Endodermal cell (in vitro differentiated cells): ENCODE measurements at regions not wholly inside any gene's neighbourhood (a gene's known extent, or its start where the extent isn't known, plus 50 kb on each side); places are given as distances from the start of the nearest gene placed in this dataset.

Experiments used
- DNase-seq: peaks from one replicate; pipeline ENCODE4 v3.0.0-alpha.2; 2017
- H3K27ac ChIP-seq: 2 replicates; pipeline ENCODE4 v1.5.1; 2013; ENCODE audit warnings: mild to moderate bottlenecking, low read depth, low read length, moderate library complexity
- H3K27me3 ChIP-seq: 2 replicates; pipeline ENCODE4 v1.6.1; 2013; ENCODE audit warnings: mild to moderate bottlenecking, low read length, moderate library complexity; ENCODE audit not compliant: insufficient read depth, control insufficient read depth, poor library complexity, severe bottlenecking
- H3K36me3 ChIP-seq: 2 replicates; pipeline ENCODE4 v1.7.0; 2013; ENCODE audit warnings: mild to moderate bottlenecking, low read length, moderate library complexity; ENCODE audit not compliant: control insufficient read depth, insufficient read depth
- H3K4me1 ChIP-seq: one replicate; pipeline ENCODE4 v1.7.0; 2013; ENCODE audit warnings: low read length; ENCODE audit not compliant: control insufficient read depth, insufficient read depth
- H3K4me3 ChIP-seq: 2 replicates; pipeline ENCODE4 v1.5.1; 2013; ENCODE audit warnings: mild to moderate bottlenecking, low read length, moderate library complexity
- H3K9ac ChIP-seq: 2 replicates; pipeline ENCODE4 v1.6.1; 2013; ENCODE audit warnings: mild to moderate bottlenecking, low read length, moderate library complexity; ENCODE audit not compliant: poor library complexity, severe bottlenecking; ENCODE audit errors: extremely low read depth
- H3K9me3 ChIP-seq: 2 replicates; pipeline ENCODE4 v1.6.1; 2013; ENCODE audit warnings: mild to moderate bottlenecking, low read length, moderate library complexity; ENCODE audit not compliant: control insufficient read depth
- H3K27ac Mint-ChIP-seq: 2 replicates; pipeline ENCODE4 v1.8.0; 2020; ENCODE audit warnings: mixed read lengths
- H3K27me3 Mint-ChIP-seq: 2 replicates; pipeline ENCODE4 v1.8.0; 2021; ENCODE audit warnings: mild to moderate bottlenecking, mixed read lengths; ENCODE audit not compliant: insufficient read depth
- H3K36me3 Mint-ChIP-seq: 2 replicates; pipeline ENCODE4 v1.8.0; 2020; ENCODE audit warnings: low read depth, mixed read lengths
- H3K4me1 Mint-ChIP-seq: 2 replicates; pipeline ENCODE4 v1.8.0; 2020; ENCODE audit warnings: mixed read lengths
- H3K4me3 Mint-ChIP-seq: 2 replicates; pipeline ENCODE4 v1.8.0; 2020; ENCODE audit warnings: mild to moderate bottlenecking, moderate library complexity, mixed read lengths
- H3K9me3 Mint-ChIP-seq: 2 replicates; pipeline ENCODE4 v1.8.0; 2020; ENCODE audit warnings: mild to moderate bottlenecking, mixed read lengths
- CTCF ChIP-seq: fragments of 200-600 bp; sonication (generic); conservative IDR thresholded peaks from 2 replicates; pipeline ENCODE4 v1.5.0; 2021; ENCODE audit warnings: antibody characterized with exemption, mild to moderate bottlenecking
- WGBS, 2 experiments: methylation state at CpG; one replicate each; pipeline versions ENCODE4 v1.1.5 to v1.1.7; 2013; ENCODE audit warnings: missing lambda C conversion rate in 2 of 2, mixed read lengths in 1 of 2; ENCODE audit not compliant: insufficient coverage in 1 of 2, insufficient read length in 1 of 2; 5-methylcytosine and 5-hydroxymethylcytosine counted together

- H3K4me1 Mint-ChIP-seq = peaks cover 6% of the 10 kb centered on the region
- no peaks in the 10 kb centered on the region for H3K36me3 Mint-ChIP-seq
- H3K36me3 ChIP-seq = no peaks in the 10 kb centered on the region
- H3K9me3 ChIP-seq = no peaks in the 10 kb centered on the region
- 91 to 100% methylated on average over 1 of the region's 1 CpG for WGBS, 2 experiments
- no peak overlapping the region for H3K4me3 ChIP-seq
- H3K27me3 Mint-ChIP-seq = no peaks in the 10 kb centered on the region
- TF ChIP-seq CTCF = no peak
- no peaks in the 10 kb centered on the region for H3K9me3 Mint-ChIP-seq
- H3K4me3 Mint-ChIP-seq = no peak overlapping the region
- H3K4me1 ChIP-seq = no peaks in the 10 kb centered on the region
- H3K27ac ChIP-seq = no peak overlapping the region
- no peak for DNase-seq
- no peaks in the 10 kb centered on the region for H3K27me3 ChIP-seq
- no peak overlapping the region for H3K27ac Mint-ChIP-seq
- no peak overlapping the region for H3K9ac ChIP-seq
Measured at GRCh38 chr11:92416971-92417725, 192.5 kb downstream of the FAT3 start.

DNA sequence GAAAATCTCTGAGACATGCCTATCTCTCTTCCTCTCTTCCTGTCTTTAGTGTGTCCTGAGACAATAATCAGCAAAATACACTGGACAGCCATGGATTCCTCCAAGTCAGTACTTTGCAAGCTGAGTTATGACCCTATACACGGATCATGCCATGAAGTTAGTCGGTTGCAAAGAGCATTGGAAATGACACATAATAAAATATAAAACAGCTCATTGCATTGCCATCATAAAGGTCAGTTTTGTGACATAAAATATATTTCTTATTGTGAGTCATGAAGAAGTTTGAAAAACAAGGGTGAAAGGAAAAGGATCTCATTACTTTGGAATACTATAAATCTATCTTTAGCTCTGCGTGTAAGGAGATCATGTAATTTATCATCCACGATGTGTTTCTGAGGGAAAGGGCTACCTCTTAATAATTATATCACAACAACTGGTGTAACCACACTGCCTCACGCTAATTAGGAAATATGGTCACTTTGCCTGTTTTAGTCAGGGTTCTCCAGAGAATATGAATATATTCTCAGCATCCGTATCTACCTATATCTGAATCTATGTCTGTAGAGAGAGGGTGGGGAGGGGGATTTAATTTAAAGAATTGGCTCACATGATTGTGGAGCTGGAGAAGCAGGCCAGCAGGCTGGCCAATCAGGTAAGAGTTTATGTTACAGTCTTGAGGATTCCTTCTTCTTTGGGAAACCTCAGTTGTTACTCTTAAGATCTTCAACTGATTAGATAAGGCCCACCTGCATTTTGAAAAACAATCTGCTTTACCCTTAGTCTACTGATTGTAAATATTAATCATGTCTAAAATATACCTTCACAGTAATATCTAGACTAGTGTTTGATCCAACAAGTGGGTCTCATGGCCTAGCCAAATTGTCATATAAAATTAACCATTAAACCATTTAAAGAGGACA, 198.8 kb downstream of the FAT3 start:
- no peaks in the 10 kb centered on the region for H3K27me3 ChIP-seq
- no peak overlapping the region for H3K4me3 ChIP-seq
- no peak overlapping the region for H3K27ac ChIP-seq
- no peaks in the 10 kb centered on the region for H3K36me3 ChIP-seq
- Mint-ChIP-seq H3K27me3 (no peaks in the 10 kb centered on the region), H3K36me3 (peaks cover 2% of the 10 kb centered on the region), H3K9me3 (peaks cover 16% of the 10 kb centered on the region), H3K4me3 (no peak overlapping the region), H3K27ac (no peak overlapping the region), H3K4me1 (no peaks in the 10 kb centered on the region)
- H3K9me3 ChIP-seq = no peaks in the 10 kb centered on the region
- DNase-seq = no peak
- WGBS, 2 experiments = 83 to 90% methylated on average over 1 to 6 of the region's 6 CpGs
- TF ChIP-seq CTCF = no peak
- H3K9ac ChIP-seq = no peak overlapping the region
- no peaks in the 10 kb centered on the region for H3K4me1 ChIP-seq

DNA sequence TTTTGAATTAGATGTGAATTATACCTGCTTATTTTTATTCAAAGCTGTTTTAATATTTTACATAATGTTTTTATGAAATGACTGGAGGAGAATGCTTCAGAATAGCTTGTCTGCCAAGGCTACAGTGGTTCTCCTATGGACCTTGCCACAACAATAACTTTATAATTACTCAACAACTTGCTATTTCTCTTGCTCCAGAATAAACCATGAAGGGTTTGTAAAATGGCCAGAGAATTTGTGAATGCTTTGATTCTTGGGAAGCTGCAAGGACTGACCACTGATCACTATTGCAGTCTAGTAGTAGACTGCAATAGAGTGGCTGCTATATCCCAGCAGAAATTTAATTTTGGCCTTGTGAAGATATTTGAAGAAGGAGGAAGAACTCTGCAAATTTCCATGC, 199.7 kb downstream of the FAT3 start:
- no peak overlapping the region for H3K4me3 Mint-ChIP-seq
- H3K27ac Mint-ChIP-seq = no peak overlapping the region
- H3K36me3 Mint-ChIP-seq = peaks cover 3% of the 10 kb centered on the region
- H3K27ac ChIP-seq = no peak overlapping the region
- no peak overlapping the region for H3K9ac ChIP-seq
- H3K27me3 ChIP-seq = no peaks in the 10 kb centered on the region
- TF ChIP-seq CTCF = no peak
- no peaks in the 10 kb centered on the region for H3K4me1 ChIP-seq
- no peaks in the 10 kb centered on the region for H3K36me3 ChIP-seq
- no peaks in the 10 kb centered on the region for H3K9me3 ChIP-seq
- DNase-seq = no peak
- H3K27me3 Mint-ChIP-seq = no peaks in the 10 kb centered on the region
- no peaks in the 10 kb centered on the region for H3K4me1 Mint-ChIP-seq
- H3K9me3 Mint-ChIP-seq = peaks cover 20% of the 10 kb centered on the region
- H3K4me3 ChIP-seq = no peak overlapping the region
